CD4-positive, alpha-beta T cell treated with Interleukin-21 for 1 hour (primary cell): ENCODE measurements at regions not wholly inside any gene's neighbourhood (a gene's known extent, or its start where the extent isn't known, plus 50 kb on each side); places are given as distances from the start of the nearest gene placed in this dataset.
"Not testable (repeated sequence)": the region's sequence is repeated elsewhere in the genome, so short reads cannot be mapped to it uniquely, and the experiment has no call there.

ENCODE experiments used
- DNase-seq: peaks from one replicate; pipeline ENCODE4 v3.0.0-alpha.2; 2020

GRCh38 chr5:126002222-126002897, 420.8 kb upstream of the GRAMD2B start:
- DNase-seq: no peak

- no peak for DNase-seq
Observed at GRCh38 chr5:126003309-126003708, 419.9 kb upstream of the GRAMD2B start.

- DNase-seq: no peak
Observed at GRCh38 chr5:126004636-126005035, 418.6 kb upstream of the GRAMD2B start.

- no peak for DNase-seq
Observed at GRCh38 chr5:126007841-126008240, 415.4 kb upstream of the GRAMD2B start.

GRCh38 chr5:126009566-126009965, 413.6 kb upstream of the GRAMD2B start:
- no peak for DNase-seq

- not testable (repeated sequence) for DNase-seq
Observed at GRCh38 chr5:126011526-126011925, 411.7 kb upstream of the GRAMD2B start.

GRCh38 chr5:126014676-126015075, 408.5 kb upstream of the GRAMD2B start:
- no peak for DNase-seq

GRCh38 chr5:126015235-126016181, 407.7 kb upstream of the GRAMD2B start:
- no peak for DNase-seq

- DNase-seq: no peak
Observed at GRCh38 chr5:126016256-126016655, 407.0 kb upstream of the GRAMD2B start.

GRCh38 chr5:126017096-126017495, 406.1 kb upstream of the GRAMD2B start:
- no peak for DNase-seq

- DNase-seq: no peak
Observed at GRCh38 chr5:126020770-126021169, 402.4 kb upstream of the GRAMD2B start.

- no peak for DNase-seq
Observed at GRCh38 chr5:126023994-126024441, 399.2 kb upstream of the GRAMD2B start.

- DNase-seq: no peak
Observed at GRCh38 chr5:126027149-126027548, 396.1 kb upstream of the GRAMD2B start.

GRCh38 chr5:126027652-126028051, 395.6 kb upstream of the GRAMD2B start:
- no peak for DNase-seq

- no peak for DNase-seq
Observed at GRCh38 chr5:126028336-126028735, 394.9 kb upstream of the GRAMD2B start.

- not testable (repeated sequence) for DNase-seq
Observed at GRCh38 chr5:126029282-126029681, 393.9 kb upstream of the GRAMD2B start.

- no peak for DNase-seq
Observed at GRCh38 chr5:126030698-126031097, 392.5 kb upstream of the GRAMD2B start.

GRCh38 chr5:126031989-126032716, 391.1 kb upstream of the GRAMD2B start:
- no peak for DNase-seq

- no peak for DNase-seq
Observed at GRCh38 chr5:126043688-126044087, 379.5 kb upstream of the GRAMD2B start.

- DNase-seq: no peak
Observed at GRCh38 chr5:126044111-126044668, 379.0 kb upstream of the GRAMD2B start.

GRCh38 chr5:126044931-126045565, 378.2 kb upstream of the GRAMD2B start:
- no peak for DNase-seq

GRCh38 chr5:126046318-126046717, 376.9 kb upstream of the GRAMD2B start:
- DNase-seq: no peak
